K562 (cell line): ENCODE measurements at regions not wholly inside any gene's neighbourhood (a gene's known extent, or its start where the extent isn't known, plus 50 kb on each side); places are given as distances from the start of the nearest gene placed in this dataset.

Source experiments
- ATAC-seq: fragments of 200-7000 bp; cut with Tn5 transposase; 3 replicates; pipeline ENCODE4 v1.9.1; 2020; ENCODE audit warnings: moderate library complexity
- BruUV-seq: library from RNA; stranded (reverse); fragments of 400-500 nt; replicated peaks from 2 replicates; lab custom pipeline; 2021; lab: Mats Ljungman, UMichigan
- CTCF ChIA-PET: fragments of 300-600 bp; formaldehyde crosslinking; extraction: SDS; loops from one replicate; lab custom pipeline; 2021; ENCODE audit warnings: low intra/inter-chr PET ratio; lab: Yijun Ruan, JAX
- POLR2A ChIA-PET: fragments of 300-600, 350-650 bp; sonication (Branson Sonifier 250); formaldehyde crosslinking; extraction: SDS; loops from one replicate; lab custom pipeline; 2021; ENCODE audit warnings: antibody characterized with exemption, inconsistent platforms; lab: Yijun Ruan, JAX
- DNase-seq, 4 experiments: peaks; one replicate each; pipeline versions ENCODE4 v3.0.0 to v3.0.0-alpha.2; 2011 to 2018; ENCODE audit warnings: low spot score in 3 of 4, mixed read lengths in 3 of 4; ENCODE audit errors: extremely low read depth in 1 of 4
- FAIRE-seq: peaks from 2 replicates; lab custom pipeline; 2011; peaks lifted over from hg19 to GRCh38; lab: Jason Lieb, UNC
- H2AFZ ChIP-seq: 2 replicates; pipeline ENCODE4 v1.6.0; 2011; ENCODE audit warnings: low read depth, low read length, control low read depth, inconsistent platforms
- H3K27ac ChIP-seq: fragments of 200-600 bp; 3 replicates; pipeline ENCODE4 v1.8.0; 2011; ENCODE audit warnings: low read depth, mild to moderate bottlenecking, control low read depth, inconsistent platforms, low read length, moderate library complexity, mixed read lengths; ENCODE audit errors: extremely low read depth
- H3K27me3 ChIP-seq, 2 experiments: fragments of 300-600 bp in 1 of 2; 2 replicates in 1 of 2; 3 replicates in 1 of 2; pipeline versions ENCODE4 v1.6.0 to v1.8.0; 2011; ENCODE audit warnings: inconsistent platforms in 2 of 2, low read length in 2 of 2, mild to moderate bottlenecking in 1 of 2, mixed read lengths in 1 of 2, moderate library complexity in 1 of 2; ENCODE audit not compliant: control insufficient read depth in 2 of 2, insufficient read depth in 2 of 2
- H3K36me3 ChIP-seq: fragments of 300-600 bp; 3 replicates; pipeline ENCODE4 v1.8.0; 2011; ENCODE audit warnings: mild to moderate bottlenecking, low read length, inconsistent platforms; ENCODE audit not compliant: control insufficient read depth, insufficient read depth
- H3K4me1 ChIP-seq, 2 experiments: fragments of 200-600 bp in 1 of 2; replicated peaks in 1 of 2; 2 replicates in 1 of 2; 3 replicates in 1 of 2; pipeline versions ENCODE4 v1.5.1 to v1.8.0; 2011; ENCODE audit warnings: inconsistent platforms in 2 of 2, low read length in 2 of 2, mild to moderate bottlenecking in 1 of 2, mixed read lengths in 1 of 2, moderate library complexity in 1 of 2; ENCODE audit not compliant: control insufficient read depth in 2 of 2, insufficient read depth in 2 of 2
- H3K4me2 ChIP-seq: 2 replicates; pipeline ENCODE4 v1.6.1; 2011; ENCODE audit warnings: low read length, control low read depth, inconsistent platforms, mixed read lengths; ENCODE audit not compliant: insufficient read depth
- H3K4me3 ChIP-seq: fragments of 200-600 bp; sonication (generic), shearing (Covaris generic); 2 replicates; pipeline ENCODE4 v1.5.1; 2016; ENCODE audit warnings: control low read depth, inconsistent platforms
- H3K79me2 ChIP-seq: fragments of 200-600 bp; 3 replicates; pipeline ENCODE4 v1.8.0; 2011; ENCODE audit warnings: low read length, inconsistent platforms; ENCODE audit not compliant: control insufficient read depth, insufficient read depth
- H3K9ac ChIP-seq, 2 experiments: 2 replicates each; pipeline versions ENCODE4 v1.6.0 to v1.6.1; 2011; ENCODE audit warnings: low read depth in 2 of 2, low read length in 2 of 2, control low read depth in 1 of 2, inconsistent platforms in 1 of 2, mild to moderate bottlenecking in 1 of 2, mixed read lengths in 1 of 2; ENCODE audit not compliant: insufficient read depth in 1 of 2
- H3K9me1 ChIP-seq: one replicate; pipeline ENCODE4 v1.6.0; 2011; ENCODE audit warnings: inconsistent platforms, mild to moderate bottlenecking, low read length, moderate library complexity; ENCODE audit not compliant: control insufficient read depth, insufficient read depth
- H3K9me3 ChIP-seq: replicated peaks from 2 replicates; pipeline ENCODE4 v1.5.1; 2011; ENCODE audit warnings: low read depth, low read length, inconsistent platforms; ENCODE audit not compliant: control insufficient read depth, insufficient read depth
- H4K20me1 ChIP-seq: replicated peaks from 2 replicates; pipeline ENCODE4 v1.6.1; 2011; ENCODE audit warnings: low read length, inconsistent platforms, mixed read lengths; ENCODE audit not compliant: control insufficient read depth, insufficient read depth
- PHB ChIP-seq: fragments of 250-450 bp; sonication (Bioruptor Pico); IDR thresholded peaks from 2 replicates; pipeline ENCODE4 v1.5.0; 2021
- WGBS: fragments of 100-300 bp; shearing (Covaris generic); methylation state at CpG from one replicate; pipeline ENCODE4 v1.1.6; 2016; ENCODE audit warnings: low coverage, mixed read lengths; ENCODE audit not compliant: insufficient coverage; ENCODE audit errors: missing lambda C conversion rate; 5-methylcytosine and 5-hydroxymethylcytosine counted together
- in situ Hi-C: fragments of 300-500 bp; cut with MboI; formaldehyde crosslinking; loops from 4 replicates; pipeline ENCODE4 v1.15.0; 2018; ENCODE audit warnings: inconsistent platforms, mixed read lengths
- intact Hi-C: fragments of 100-400 bp; cut with micrococcal nuclease; formaldehyde crosslinking; loops from 2 replicates; pipeline ENCODE4 v1.14.2; 2022
- TF ChIP-seq, protein P1 (sequence below): sonication (generic); formaldehyde crosslinking; IDR thresholded peaks from 2 replicates; pipeline ENCODE4 v1.8.0; 2022; ENCODE audit warnings: missing genetic modification reagents, mild to moderate bottlenecking, moderate library complexity, borderline replicate concordance
- TF ChIP-seq, protein P2 (sequence below), 2 experiments: fragments of 450-650 bp in 1 of 2; sonication (generic) in 1 of 2; formaldehyde crosslinking in 1 of 2; IDR thresholded peaks; 2 replicates each; pipeline versions ENCODE4 v1.7.1 to v1.9.0; 2016 to 2022; ENCODE audit warnings: inconsistent platforms in 1 of 2, mild to moderate bottlenecking in 1 of 2, missing genetic modification reagents in 1 of 2
- TF ChIP-seq, protein P3 (sequence below): fragments of 450-650 bp; IDR thresholded peaks from one replicate; pipeline ENCODE4 v1.6.1; 2018; ENCODE audit warnings: mild to moderate bottlenecking, moderate library complexity; ENCODE audit not compliant: partially characterized antibody

DNA sequence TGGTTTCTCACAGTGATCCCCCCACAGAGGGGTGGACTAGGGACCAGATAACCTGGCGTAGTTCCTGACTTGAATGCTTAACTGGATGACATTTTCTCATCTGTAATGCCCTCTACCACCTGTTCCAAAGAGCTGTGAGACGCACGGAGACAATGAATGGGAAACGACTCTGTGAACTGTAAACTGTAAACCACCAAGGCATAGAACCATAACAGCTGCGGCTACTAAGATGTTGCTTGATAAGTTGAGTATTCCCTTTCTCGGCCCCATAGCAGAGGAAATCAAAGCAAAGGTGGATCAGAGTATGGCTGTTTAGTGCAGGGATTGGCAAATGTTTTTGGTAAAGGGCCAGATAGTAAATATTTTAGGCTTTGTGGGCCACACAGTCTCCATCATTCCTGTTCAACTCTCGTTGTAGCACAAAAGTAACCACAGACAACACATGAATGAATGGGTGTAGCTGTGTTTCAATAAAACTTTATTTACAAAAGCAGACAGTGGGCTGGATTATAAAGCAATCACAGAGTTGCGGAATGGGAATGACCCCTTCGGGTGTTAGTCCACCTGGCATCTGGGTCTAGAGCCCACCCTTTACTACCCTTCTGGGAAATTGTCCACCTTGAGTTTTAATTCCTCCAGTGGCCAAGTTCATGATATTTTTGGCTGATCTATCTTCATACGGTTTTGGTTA lies 315.2 kb downstream of the RPS6KC1 start:
- intact Hi-C loops = no loop called here

More for the DNA sequence above, 315.2 kb downstream of the RPS6KC1 start:
- POLR2A ChIA-PET = interaction anchor here (1.0 kb wide), 1 partner anchor 11 kb away, joined by 4 read pairs; no protein-coding TSS in a partner anchor
- Histone ChIP-seq H3K36me3 (no peaks in the 10 kb centered on the region), H3K4me2 (no peak overlapping the region), H3K9me1 (no peaks in the 10 kb centered on the region), H3K27me3 (peaks cover 15 to 17% of the 10 kb centered on the region in 2 experiments), H3K9ac (no peak overlapping the region), H3K4me3 (no peak overlapping the region), H4K20me1 (no peaks in the 10 kb centered on the region), H2AFZ (no peak overlapping the region), H3K79me2 (no peaks in the 10 kb centered on the region), H3K9me3 (no peaks in the 10 kb centered on the region), H3K4me1 (no peaks in the 10 kb centered on the region), H3K27ac (no peak overlapping the region)
- no peak for ATAC-seq
- no peak for FAIRE-seq
- 3% methylated on average over 10 of the region's 10 CpGs for WGBS
- CTCF ChIA-PET = no interaction called here
- TF ChIP-seq, protein P1, sequence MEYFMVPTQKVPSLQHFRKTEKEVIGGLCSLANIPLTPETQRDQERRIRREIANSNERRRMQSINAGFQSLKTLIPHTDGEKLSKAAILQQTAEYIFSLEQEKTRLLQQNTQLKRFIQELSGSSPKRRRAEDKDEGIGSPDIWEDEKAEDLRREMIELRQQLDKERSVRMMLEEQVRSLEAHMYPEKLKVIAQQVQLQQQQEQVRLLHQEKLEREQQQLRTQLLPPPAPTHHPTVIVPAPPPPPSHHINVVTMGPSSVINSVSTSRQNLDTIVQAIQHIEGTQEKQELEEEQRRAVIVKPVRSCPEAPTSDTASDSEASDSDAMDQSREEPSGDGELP = no peak
- no peak for TF ChIP-seq PHB (CRISPR knock-in tag)
- TF ChIP-seq, protein P2, sequence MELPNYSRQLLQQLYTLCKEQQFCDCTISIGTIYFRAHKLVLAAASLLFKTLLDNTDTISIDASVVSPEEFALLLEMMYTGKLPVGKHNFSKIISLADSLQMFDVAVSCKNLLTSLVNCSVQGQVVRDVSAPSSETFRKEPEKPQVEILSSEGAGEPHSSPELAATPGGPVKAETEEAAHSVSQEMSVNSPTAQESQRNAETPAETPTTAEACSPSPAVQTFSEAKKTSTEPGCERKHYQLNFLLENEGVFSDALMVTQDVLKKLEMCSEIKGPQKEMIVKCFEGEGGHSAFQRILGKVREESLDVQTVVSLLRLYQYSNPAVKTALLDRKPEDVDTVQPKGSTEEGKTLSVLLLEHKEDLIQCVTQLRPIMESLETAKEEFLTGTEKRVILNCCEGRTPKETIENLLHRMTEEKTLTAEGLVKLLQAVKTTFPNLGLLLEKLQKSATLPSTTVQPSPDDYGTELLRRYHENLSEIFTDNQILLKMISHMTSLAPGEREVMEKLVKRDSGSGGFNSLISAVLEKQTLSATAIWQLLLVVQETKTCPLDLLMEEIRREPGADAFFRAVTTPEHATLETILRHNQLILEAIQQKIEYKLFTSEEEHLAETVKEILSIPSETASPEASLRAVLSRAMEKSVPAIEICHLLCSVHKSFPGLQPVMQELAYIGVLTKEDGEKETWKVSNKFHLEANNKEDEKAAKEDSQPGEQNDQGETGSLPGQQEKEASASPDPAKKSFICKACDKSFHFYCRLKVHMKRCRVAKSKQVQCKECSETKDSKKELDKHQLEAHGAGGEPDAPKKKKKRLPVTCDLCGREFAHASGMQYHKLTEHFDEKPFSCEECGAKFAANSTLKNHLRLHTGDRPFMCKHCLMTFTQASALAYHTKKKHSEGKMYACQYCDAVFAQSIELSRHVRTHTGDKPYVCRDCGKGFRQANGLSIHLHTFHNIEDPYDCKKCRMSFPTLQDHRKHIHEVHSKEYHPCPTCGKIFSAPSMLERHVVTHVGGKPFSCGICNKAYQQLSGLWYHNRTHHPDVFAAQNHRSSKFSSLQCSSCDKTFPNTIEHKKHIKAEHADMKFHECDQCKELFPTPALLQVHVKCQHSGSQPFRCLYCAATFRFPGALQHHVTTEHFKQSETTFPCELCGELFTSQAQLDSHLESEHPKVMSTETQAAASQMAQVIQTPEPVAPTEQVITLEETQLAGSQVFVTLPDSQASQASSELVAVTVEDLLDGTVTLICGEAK (IDR thresholded peaks at IDR 0.05) = peak; percentile 87
- TF ChIP-seq, protein P2 (CRISPR knock-in tag; IDR thresholded peaks at IDR 0.05) = peak; percentile 70
- TF ChIP-seq, protein P3, sequence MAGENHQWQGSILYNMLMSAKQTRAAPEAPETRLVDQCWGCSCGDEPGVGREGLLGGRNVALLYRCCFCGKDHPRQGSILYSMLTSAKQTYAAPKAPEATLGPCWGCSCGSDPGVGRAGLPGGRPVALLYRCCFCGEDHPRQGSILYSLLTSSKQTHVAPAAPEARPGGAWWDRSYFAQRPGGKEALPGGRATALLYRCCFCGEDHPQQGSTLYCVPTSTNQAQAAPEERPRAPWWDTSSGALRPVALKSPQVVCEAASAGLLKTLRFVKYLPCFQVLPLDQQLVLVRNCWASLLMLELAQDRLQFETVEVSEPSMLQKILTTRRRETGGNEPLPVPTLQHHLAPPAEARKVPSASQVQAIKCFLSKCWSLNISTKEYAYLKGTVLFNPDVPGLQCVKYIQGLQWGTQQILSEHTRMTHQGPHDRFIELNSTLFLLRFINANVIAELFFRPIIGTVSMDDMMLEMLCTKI = no peak
- no peak for DNase-seq
- in situ Hi-C loops = no loop called here
- BruUV-seq = no TSS peak
